Mammary epithelial cell (primary cell): ENCODE measurements at regions not wholly inside any gene's neighbourhood (a gene's known extent, or its start where the extent isn't known, plus 50 kb on each side); places are given as distances from the start of the nearest gene placed in this dataset.
"Not testable (repeated sequence)": the region's sequence is repeated elsewhere in the genome, so short reads cannot be mapped to it uniquely, and the experiment has no call there.

Source experiments
- EZH2 ChIP-seq: IDR thresholded peaks from 2 replicates; pipeline ENCODE4 v1.6.1; 2012; ENCODE audit warnings: low read length, inconsistent platforms, borderline replicate concordance
- TF ChIP-seq, protein P1 (sequence below), 2 donors: IDR thresholded peaks in 1 of 2; conservative IDR thresholded peaks in 1 of 2; 2 replicates each; pipeline ENCODE4 v1.5.1; 2011 to 2012; ENCODE audit warnings: inconsistent platforms in 2 of 2, low read length in 2 of 2, mild to moderate bottlenecking in 2 of 2, control low read depth in 1 of 2, low read depth in 1 of 2; ENCODE audit not compliant: insufficient read depth in 1 of 2; ENCODE audit errors: extremely low read depth in 1 of 2

- not testable (repeated sequence) for TF ChIP-seq EZH2
- TF ChIP-seq, protein P1, sequence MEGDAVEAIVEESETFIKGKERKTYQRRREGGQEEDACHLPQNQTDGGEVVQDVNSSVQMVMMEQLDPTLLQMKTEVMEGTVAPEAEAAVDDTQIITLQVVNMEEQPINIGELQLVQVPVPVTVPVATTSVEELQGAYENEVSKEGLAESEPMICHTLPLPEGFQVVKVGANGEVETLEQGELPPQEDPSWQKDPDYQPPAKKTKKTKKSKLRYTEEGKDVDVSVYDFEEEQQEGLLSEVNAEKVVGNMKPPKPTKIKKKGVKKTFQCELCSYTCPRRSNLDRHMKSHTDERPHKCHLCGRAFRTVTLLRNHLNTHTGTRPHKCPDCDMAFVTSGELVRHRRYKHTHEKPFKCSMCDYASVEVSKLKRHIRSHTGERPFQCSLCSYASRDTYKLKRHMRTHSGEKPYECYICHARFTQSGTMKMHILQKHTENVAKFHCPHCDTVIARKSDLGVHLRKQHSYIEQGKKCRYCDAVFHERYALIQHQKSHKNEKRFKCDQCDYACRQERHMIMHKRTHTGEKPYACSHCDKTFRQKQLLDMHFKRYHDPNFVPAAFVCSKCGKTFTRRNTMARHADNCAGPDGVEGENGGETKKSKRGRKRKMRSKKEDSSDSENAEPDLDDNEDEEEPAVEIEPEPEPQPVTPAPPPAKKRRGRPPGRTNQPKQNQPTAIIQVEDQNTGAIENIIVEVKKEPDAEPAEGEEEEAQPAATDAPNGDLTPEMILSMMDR (conservative IDR thresholded peaks at IDR 0.05 in 1 of 2, IDR thresholded peaks at IDR 0.05 in 1 of 2; ENCODE audit: extremely low read depth in 1 of 2, insufficient read depth in 1 of 2, low read depth in 1 of 2, low read length in 2 of 2) = not testable (repeated sequence)
These were observed 569.4 kb downstream of the TOX3 start for GRCh38 chr16:51977506-51977905.
